ENCODE measurements at regions not wholly inside any gene's neighbourhood (a gene's known extent, or its start where the extent isn't known, plus 50 kb on each side); places are given as distances from the start of the nearest gene placed in this dataset.

- Histone ChIP-seq H3K9me2 (replicated peaks; ENCODE audit: low read depth, low read length) (no peaks in the 10 kb centered on the region), H3K4me2 (ENCODE audit: low read depth, low read length, poor library complexity, severe bottlenecking) (no peak overlapping the region), H3K4me3 (ENCODE audit: low read length, poor library complexity, severe bottlenecking) (no peak overlapping the region), H3K4me1 (ENCODE audit: insufficient read depth, low read length, poor library complexity, severe bottlenecking) (no peaks in the 10 kb centered on the region), H3K36me3 (ENCODE audit: insufficient read depth, low read length) (no peaks in the 10 kb centered on the region), H3K9ac (ENCODE audit: low read depth, low read length, poor library complexity, severe bottlenecking) (no peak overlapping the region), H3K27me3 (ENCODE audit: insufficient read depth, low read length, poor library complexity, severe bottlenecking) (no peaks in the 10 kb centered on the region), H3K9me3 (ENCODE audit: insufficient read depth, low read depth, low read length) (no peaks in the 10 kb centered on the region), H4K20me1 (ENCODE audit: insufficient read depth, low read length, poor library complexity, severe bottlenecking) (no peaks in the 10 kb centered on the region), H2AFZ (ENCODE audit: low read length) (no peak overlapping the region), H3K79me2 (ENCODE audit: insufficient read depth, low read length) (no peaks in the 10 kb centered on the region), H3F3A (ENCODE audit: low read depth) (no peaks in the 10 kb centered on the region)
- TF ChIP-seq EZH2phosphoT487 (IDR thresholded peaks at IDR 0.05; ENCODE audit: borderline replicate concordance) (no peak), CTCF (conservative IDR thresholded peaks at IDR 0.05; ENCODE audit: low read length) (no peak)
These were observed 193.2 kb downstream of the MEX3B start for GRCh38 chr15:81852411-81853149.

- Histone ChIP-seq H3K4me1 (ENCODE audit: insufficient read depth, low read length, poor library complexity, severe bottlenecking) (no peaks in the 10 kb centered on the region), H2AFZ (ENCODE audit: low read length) (no peak overlapping the region)
These were observed 194.1 kb downstream of the MEX3B start for GRCh38 chr15:81851757-81852156.

GRCh38 chr15:81851325-81851724, 194.5 kb downstream of the MEX3B start:
- Histone ChIP-seq H2AFZ (ENCODE audit: low read length) (no peak overlapping the region), H3K9me2 (replicated peaks; ENCODE audit: low read depth, low read length) (no peaks in the 10 kb centered on the region), H3K4me1 (ENCODE audit: insufficient read depth, low read length, poor library complexity, severe bottlenecking) (no peaks in the 10 kb centered on the region), H3K36me3 (ENCODE audit: insufficient read depth, low read length) (no peaks in the 10 kb centered on the region), H3K4me2 (ENCODE audit: low read depth, low read length, poor library complexity, severe bottlenecking) (no peak overlapping the region), H3K27me3 (ENCODE audit: insufficient read depth, low read length, poor library complexity, severe bottlenecking) (no peaks in the 10 kb centered on the region), H4K20me1 (ENCODE audit: insufficient read depth, low read length, poor library complexity, severe bottlenecking) (no peaks in the 10 kb centered on the region), H3K9ac (ENCODE audit: low read depth, low read length, poor library complexity, severe bottlenecking) (no peak overlapping the region), H3K4me3 (ENCODE audit: low read length, poor library complexity, severe bottlenecking) (no peak overlapping the region), H3F3A (ENCODE audit: low read depth) (no peaks in the 10 kb centered on the region), H3K9me3 (ENCODE audit: insufficient read depth, low read depth, low read length) (no peaks in the 10 kb centered on the region), H3K79me2 (ENCODE audit: insufficient read depth, low read length) (no peaks in the 10 kb centered on the region)
- TF ChIP-seq CTCF (conservative IDR thresholded peaks at IDR 0.05; ENCODE audit: low read length) = no peak
- TF ChIP-seq EZH2phosphoT487 (IDR thresholded peaks at IDR 0.05; ENCODE audit: borderline replicate concordance) = no peak

More at GRCh38 chr15:81851757-81852156, 194.1 kb downstream of the MEX3B start:
- H3K27me3 ChIP-seq (ENCODE audit: insufficient read depth, low read length, poor library complexity, severe bottlenecking) = no peaks in the 10 kb centered on the region
- no peak overlapping the region for H3K9ac ChIP-seq (ENCODE audit: low read depth, low read length, poor library complexity, severe bottlenecking)
- no peaks in the 10 kb centered on the region for H4K20me1 ChIP-seq (ENCODE audit: insufficient read depth, low read length, poor library complexity, severe bottlenecking)
- H3F3A ChIP-seq (ENCODE audit: low read depth) = no peaks in the 10 kb centered on the region
- H3K9me2 ChIP-seq (replicated peaks; ENCODE audit: low read depth, low read length) = no peaks in the 10 kb centered on the region
- H3K79me2 ChIP-seq (ENCODE audit: insufficient read depth, low read length) = no peaks in the 10 kb centered on the region
- no peak overlapping the region for H3K4me3 ChIP-seq (ENCODE audit: low read length, poor library complexity, severe bottlenecking)
- H3K4me2 ChIP-seq (ENCODE audit: low read depth, low read length, poor library complexity, severe bottlenecking) = no peak overlapping the region
- TF ChIP-seq EZH2phosphoT487 (IDR thresholded peaks at IDR 0.05; ENCODE audit: borderline replicate concordance) (no peak), CTCF (conservative IDR thresholded peaks at IDR 0.05; ENCODE audit: low read length) (no peak)
- H3K36me3 ChIP-seq (ENCODE audit: insufficient read depth, low read length) = no peaks in the 10 kb centered on the region
- no peaks in the 10 kb centered on the region for H3K9me3 ChIP-seq (ENCODE audit: insufficient read depth, low read depth, low read length)

Data from Loucy (cell line).